GM21423 (cell line): ENCODE measurements at regions not wholly inside any gene's neighbourhood (a gene's known extent, or its start where the extent isn't known, plus 50 kb on each side); places are given as distances from the start of the nearest gene placed in this dataset.

ENCODE experiments used
- ATAC-seq: cut with Tn5 transposase; IDR thresholded peaks from one replicate; pipeline ENCODE4 v1.9.1; 2021; ENCODE audit warnings: mild to moderate bottlenecking, moderate library complexity; ENCODE audit not compliant: unreplicated experiment

GRCh38 chr14:73800970-73801515 lies 50.6 kb upstream of the PTGR2 start:
- ATAC-seq = no peak

GRCh38 chr14:73797543-73798265 lies 53.9 kb upstream of the PTGR2 start:
- no peak for ATAC-seq

GRCh38 chr14:73796893-73797542 lies 54.6 kb upstream of the PTGR2 start:
- ATAC-seq = no peak

- no peak for ATAC-seq
These were observed 55.2 kb upstream of the PTGR2 start for GRCh38 chr14:73796415-73796814.

- no peak for ATAC-seq
These were observed 55.7 kb upstream of the PTGR2 start for GRCh38 chr14:73795974-73796373.

GRCh38 chr14:73795466-73795865 lies 56.2 kb upstream of the PTGR2 start:
- ATAC-seq = no peak

GRCh38 chr14:73794146-73794545 lies 57.5 kb upstream of the PTGR2 start:
- ATAC-seq = no peak

- no peak for ATAC-seq
These were observed 59.1 kb upstream of the PTGR2 start for GRCh38 chr14:73792481-73792880.

GRCh38 chr14:73789989-73790581 lies 61.5 kb upstream of the PTGR2 start:
- no peak for ATAC-seq

- no peak for ATAC-seq
These were observed 62.7 kb upstream of the PTGR2 start for GRCh38 chr14:73788701-73789551.

- ATAC-seq = no peak
These were observed 63.4 kb upstream of the PTGR2 start for GRCh38 chr14:73788317-73788598.

GRCh38 chr14:73787486-73788316 lies 63.9 kb upstream of the PTGR2 start:
- ATAC-seq = no peak

GRCh38 chr14:73786636-73787485 lies 64.8 kb upstream of the PTGR2 start:
- ATAC-seq = peak; percentile 45

- peak; percentile 29 for ATAC-seq
These were observed 65.6 kb upstream of the PTGR2 start for GRCh38 chr14:73785834-73786635.

- ATAC-seq = peak; percentile 22
These were observed 66.2 kb upstream of the PTGR2 start for GRCh38 chr14:73785336-73785833.

- ATAC-seq = no peak
These were observed 66.7 kb upstream of the PTGR2 start for GRCh38 chr14:73784988-73785313.

- no peak for ATAC-seq
These were observed 67.2 kb upstream of the PTGR2 start for GRCh38 chr14:73784181-73784987.
